HPDE6-E6E7 (cell line): ENCODE measurements at regions not wholly inside any gene's neighbourhood (a gene's known extent, or its start where the extent isn't known, plus 50 kb on each side); places are given as distances from the start of the nearest gene placed in this dataset.

Source experiments
- DNase-seq: peaks from one replicate; pipeline ENCODE4 v3.0.0; 2011; ENCODE audit warnings: missing footprints; ENCODE audit errors: extremely low spot score

DNA sequence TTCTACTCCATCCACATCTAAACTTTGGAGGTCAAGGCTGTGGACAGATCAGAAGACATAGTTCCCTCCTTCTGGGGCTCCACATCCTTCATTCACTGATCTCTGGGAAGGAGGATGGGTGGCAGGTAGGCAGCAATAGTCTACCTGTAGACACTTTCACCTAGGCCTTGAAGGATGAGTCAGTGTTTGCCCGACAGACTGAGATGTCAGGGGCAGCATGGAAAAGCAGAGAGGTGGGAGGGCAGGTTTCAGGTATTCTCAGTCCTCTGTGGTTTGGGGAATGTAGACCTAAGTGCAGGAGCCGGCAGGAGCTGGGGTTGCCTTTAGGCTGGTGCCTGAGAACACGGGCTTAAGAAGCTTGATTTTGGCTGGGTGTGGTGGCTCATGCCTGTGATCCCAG is 171.9 kb upstream of the ZNF267 start:
- DNase-seq: no peak

DNA sequence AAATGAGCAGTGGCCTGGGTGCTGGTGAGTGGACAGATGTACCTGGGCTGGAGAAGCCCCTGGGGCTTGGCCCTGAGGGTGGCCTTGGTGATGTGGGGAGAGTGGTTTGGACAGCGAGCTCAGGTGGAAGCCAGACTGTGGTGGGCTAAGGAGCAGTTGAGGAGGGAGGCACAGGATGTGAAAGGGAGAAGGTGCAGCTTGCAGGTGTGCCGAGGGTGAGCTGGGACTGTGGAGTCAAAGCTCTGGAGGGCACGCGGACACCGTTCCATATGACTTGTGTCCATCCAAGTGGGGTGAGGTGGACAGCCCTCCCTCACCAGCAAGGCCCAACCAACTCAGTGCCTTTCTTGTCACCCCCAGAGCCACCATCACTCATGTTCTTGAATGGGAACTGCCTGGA is 170.8 kb upstream of the ZNF267 start:
- DNase-seq: no peak

DNA sequence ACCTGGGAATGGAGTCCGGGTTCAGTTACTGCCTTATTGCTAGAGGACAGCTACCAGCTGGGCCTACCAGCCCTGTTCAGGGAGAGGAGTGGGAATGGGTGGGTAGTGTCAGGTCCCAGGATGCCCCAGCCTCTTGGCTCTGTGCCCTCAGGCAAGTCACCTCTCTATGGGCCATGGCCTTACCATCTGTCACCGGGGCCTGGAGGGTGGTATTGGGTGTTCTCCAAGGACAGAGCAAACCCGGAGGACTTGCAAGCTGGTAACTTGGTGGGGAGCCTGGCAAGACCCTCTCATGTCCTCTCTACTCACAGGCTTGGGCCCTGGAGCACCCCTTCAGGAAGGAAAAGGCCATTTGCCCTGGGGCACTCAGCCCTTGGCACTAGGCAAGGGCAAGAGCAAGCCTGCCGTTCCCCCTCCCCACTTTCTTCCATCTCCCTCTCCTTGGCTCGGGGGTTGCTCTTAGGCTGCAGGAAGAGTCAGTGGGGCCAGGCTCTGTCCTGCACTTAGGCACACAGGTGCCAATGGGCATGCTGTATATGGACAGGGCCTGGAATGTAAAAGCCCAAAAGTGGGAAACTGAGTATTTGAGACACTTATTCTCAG is 170.0 kb upstream of the ZNF267 start:
- no peak for DNase-seq

DNA sequence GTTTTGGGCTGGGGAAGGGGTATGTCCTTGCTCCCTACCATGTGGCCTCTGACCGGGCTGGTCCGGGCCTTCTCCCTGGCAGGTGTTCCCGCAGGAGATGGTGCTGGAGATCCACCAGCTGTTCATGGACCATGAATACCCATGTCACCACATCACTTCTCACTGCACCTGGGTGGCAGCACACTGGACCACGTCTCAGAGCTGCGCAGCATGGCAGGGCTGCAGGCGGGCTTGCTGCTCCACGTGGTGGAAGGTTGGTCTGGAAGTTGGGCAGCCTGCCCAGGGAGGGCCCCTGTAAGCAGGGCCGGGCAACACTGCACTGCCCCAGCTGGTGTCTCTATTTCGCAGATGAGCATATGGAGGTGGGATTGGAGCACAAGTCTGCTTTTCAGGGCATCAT is 169.5 kb upstream of the ZNF267 start:
- no peak for DNase-seq

DNA sequence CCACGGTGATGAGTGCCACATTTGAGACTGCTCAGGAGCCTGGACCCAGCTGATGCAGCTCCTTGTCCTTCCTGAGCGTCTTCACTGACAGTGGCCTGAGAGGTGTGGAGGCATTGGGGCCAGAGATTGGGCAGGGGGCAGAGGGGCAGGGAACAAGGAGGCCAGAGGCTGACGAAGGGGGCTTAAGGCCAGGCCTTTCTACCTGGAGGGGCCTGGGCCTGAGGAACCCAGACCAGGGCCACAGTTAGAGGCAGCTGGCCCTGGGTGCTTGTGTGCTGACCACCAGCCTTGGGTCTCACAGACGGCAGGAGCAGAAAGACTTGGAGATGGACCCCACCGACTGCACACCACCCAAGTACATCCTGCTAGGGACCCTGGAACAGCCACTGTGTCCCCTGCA is 168.2 kb upstream of the ZNF267 start:
- DNase-seq: no peak

DNA sequence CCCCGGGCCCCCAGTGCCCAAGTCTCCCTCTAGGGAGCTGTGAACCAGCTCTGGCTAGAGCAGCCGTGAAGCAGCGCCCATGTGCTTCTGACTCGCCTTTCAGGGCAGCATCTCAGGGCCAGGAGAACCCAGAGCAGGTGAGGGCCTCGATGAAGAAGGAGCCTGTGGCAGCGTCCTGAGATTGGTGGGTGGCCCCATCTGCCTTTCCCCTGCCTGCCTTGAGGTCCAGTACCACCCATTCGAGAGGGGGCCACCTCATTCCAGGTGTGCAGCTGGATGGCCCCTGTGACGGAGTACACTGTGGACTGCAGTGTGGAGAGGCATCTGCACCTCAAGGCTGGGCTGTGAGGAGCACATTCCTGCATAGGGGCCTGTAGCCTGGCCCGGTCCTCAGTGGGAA is 167.3 kb upstream of the ZNF267 start:
- no peak for DNase-seq

DNA sequence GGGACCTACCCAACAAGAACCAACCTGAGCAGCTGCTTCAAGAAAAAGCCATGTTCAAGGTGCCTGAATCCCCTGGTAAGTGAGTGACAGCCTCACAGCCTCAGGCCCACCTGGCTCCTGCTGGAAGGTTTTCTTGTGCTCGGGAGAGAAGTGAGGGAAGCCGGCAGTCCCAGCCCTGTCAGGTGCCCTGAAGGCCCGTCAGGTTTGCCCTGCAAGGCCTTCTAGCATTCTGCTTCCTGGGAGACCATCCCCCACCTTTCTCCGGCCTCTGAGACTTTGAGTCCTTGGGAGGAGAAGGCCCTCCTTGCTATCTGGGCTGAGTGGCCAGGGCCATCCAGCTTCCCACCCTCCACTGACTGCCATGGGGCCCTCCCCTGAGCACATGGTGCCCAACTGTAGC is 166.7 kb upstream of the ZNF267 start:
- DNase-seq: no peak

DNA sequence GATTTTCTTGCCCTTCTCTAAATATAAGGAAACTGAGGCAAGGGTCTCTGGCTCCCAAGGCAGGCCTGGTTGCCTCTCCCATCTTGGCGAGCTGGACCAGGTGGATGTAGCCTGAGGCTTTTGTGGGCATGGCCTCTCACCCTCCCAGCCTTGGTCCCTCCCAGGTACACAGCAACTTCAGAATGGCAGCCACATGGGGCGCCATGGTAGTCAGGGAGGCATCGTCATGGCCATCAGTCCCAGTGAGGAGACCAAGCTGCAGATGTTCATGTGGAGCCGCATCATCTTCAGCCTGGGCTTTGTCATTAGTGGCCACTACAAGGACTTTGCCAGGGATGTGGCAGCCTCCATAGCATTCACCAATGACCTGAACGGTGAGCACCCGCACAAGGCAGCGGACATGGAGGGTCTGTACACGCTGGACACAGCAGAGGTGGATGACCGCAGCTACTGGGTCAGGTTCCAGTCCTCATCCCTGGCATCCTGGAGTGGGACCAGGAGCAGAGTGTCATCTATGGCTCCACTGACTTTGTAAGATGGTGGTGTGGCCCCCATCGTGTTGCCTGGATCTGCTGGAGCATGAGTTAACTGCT is 165.8 kb upstream of the ZNF267 start:
- DNase-seq: no peak

DNA sequence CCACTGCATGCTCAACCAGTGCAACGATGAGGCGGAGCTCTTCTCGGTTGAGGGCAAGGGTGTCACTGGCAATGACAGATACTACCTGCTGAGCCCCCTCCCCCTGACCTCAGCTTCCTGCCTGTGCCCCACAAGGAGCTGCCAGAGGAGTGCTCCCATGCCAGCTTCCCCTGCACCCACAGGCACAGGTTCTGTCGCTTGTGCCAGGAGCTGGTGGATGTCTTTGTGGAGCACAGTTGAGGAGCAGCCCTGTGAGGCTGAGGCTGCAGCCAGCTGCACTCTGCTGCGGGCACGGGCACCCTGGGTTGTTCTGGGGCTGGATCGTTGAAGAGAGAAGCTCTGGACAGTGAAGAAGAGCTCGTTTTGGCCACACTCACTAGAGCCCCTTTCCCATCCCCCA is 165.3 kb upstream of the ZNF267 start:
- no peak for DNase-seq

DNA sequence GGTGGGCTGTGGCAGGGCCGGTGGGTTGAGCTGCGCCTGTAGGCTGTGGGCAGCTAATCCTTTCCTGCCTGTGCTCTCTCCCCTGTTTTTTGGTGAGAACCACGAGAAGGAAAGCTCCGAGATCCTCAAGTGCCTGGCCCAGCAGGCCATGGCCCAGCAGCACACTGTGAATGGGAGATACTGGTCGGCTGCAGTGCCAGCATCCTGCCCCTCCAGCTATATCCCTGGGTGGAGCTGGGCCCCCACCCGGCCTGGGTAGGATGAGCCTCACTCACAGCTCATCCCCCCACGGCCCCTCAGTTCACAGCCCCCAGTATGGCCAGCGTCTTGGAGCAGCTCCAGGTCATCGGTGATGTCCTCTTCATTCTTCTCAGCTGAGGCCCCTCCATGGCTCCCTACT is 164.4 kb upstream of the ZNF267 start:
- no peak for DNase-seq

DNA sequence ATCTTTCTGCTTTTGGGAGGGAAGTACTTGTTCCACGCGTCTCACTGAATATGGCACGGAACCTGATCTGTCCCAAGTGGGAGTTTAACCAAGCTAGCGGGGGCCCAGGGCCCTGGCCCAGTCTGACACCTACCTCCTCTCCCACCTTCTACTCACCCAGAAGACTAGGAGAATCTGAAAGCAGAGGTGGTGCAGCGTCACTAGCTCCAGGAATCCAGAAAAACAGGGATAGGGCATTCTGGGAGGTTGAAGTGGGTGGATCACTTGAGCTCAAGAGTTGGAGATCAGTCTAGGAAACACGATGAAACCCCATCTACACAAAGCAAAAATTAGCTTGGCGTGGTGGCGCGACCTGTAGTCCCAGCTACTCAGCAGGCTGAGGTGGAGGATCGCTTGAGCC is 163.5 kb upstream of the ZNF267 start:
- DNase-seq: no peak

DNA sequence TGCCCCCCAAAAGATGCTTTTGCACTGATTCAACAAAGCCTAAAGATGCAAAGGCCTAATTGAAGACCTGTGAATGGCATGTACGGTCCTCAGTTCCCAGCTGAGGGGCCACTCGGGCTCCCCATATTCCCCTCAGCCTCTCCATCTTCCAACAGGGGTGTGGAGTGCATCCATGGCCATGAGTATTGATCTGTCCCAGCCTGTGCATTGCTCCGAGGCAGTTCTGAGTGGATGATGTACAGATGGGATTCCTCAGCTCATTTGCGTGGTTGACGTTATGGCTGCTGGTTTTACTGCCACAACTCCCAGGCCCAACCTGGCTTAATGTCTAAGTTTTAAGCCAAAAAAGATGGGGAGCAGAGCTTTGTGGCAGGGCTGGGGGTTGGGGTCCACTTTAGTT is 162.7 kb upstream of the ZNF267 start:
- no peak for DNase-seq

DNA sequence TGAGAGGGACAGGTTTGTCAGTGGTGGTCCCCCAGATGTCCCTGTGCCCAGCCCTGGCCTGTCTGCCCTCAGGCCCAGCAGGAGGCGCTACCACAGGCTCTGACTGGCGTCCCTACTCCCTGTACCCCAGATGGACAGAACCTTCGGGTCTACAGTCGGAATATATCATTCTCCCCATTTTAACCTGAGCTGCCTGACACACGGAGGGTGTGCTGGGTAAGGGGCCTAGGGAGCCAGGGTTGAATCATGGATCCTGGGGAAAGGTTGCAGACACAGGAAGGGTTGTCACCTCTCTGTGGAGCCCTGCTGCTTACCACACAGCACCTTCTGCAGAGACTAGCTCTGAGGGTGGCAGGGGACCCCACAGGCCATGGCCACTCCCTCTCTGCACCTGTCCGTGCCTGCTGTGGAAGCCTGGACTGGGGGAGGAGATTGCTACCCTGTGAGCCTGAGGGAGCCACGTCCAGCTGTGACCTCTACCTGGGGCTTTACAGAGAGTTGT is 162.2 kb upstream of the ZNF267 start:
- no peak for DNase-seq

DNA sequence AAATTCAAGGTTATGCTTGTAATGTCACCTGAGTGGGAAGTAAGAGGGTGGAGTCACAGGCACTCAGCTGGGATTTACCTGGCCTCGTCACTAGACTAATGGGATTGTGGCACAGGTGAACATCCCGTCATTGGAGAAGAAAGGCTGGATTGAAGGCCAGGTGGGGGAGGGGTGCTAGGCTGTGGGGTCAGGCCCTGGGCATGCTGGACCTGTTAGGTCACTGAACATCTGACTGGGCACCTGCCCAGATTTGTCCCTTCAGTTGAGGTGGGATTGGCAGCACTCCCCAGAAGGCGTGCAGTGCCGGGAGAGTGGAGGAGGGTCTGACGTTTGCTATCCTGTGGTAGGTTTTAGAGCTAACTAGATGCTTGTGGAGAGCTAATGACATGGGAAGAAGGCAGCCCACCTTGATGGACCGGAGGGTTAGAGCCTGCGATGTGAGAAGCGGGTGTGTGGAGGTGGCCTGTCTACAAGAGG is 161.5 kb upstream of the ZNF267 start:
- DNase-seq: no peak

DNA sequence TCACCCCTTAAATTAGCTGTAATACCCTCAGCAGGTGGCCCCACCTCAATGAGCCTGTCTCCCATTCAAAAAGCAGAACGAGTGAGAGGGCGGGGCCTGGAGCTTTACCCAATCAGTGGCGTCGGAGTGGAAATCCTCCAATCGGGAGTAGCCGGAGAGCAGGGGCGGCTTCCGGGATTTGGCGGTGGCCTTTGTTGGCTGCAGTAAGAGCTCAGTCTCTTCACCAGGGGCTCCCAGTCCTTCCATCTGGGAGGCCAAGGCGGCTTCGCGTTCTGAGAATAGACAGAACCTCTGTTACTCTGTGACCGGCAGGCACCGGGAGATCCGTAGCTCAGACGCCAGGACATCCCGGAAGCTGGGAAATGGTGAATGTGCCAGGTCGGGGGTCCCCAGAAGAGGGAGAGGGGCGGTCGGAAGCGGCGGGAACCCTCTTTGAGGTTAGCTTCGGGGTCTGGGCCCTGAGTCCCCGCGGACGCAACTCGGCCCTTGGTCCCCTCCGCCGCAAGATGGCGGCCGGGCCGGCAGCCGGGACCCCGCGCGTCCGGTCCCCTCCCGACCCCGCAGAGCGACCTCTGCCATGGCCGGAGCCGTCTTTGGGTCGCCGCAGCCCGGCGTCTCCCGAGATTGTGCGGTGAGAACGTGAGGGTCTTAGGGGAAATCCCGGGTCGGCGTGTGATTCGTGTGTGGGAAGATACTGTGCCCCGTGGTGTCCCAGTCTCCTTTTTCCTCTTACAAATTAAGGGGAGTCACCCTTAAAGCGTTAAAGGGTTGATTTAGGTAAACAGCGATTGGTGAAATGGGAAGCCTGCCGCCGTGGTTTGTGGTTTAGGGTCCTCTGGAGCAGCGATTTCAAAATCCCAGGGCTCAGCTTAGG is 160.3 kb upstream of the ZNF267 start:
- peak; percentile 88 for DNase-seq

DNA sequence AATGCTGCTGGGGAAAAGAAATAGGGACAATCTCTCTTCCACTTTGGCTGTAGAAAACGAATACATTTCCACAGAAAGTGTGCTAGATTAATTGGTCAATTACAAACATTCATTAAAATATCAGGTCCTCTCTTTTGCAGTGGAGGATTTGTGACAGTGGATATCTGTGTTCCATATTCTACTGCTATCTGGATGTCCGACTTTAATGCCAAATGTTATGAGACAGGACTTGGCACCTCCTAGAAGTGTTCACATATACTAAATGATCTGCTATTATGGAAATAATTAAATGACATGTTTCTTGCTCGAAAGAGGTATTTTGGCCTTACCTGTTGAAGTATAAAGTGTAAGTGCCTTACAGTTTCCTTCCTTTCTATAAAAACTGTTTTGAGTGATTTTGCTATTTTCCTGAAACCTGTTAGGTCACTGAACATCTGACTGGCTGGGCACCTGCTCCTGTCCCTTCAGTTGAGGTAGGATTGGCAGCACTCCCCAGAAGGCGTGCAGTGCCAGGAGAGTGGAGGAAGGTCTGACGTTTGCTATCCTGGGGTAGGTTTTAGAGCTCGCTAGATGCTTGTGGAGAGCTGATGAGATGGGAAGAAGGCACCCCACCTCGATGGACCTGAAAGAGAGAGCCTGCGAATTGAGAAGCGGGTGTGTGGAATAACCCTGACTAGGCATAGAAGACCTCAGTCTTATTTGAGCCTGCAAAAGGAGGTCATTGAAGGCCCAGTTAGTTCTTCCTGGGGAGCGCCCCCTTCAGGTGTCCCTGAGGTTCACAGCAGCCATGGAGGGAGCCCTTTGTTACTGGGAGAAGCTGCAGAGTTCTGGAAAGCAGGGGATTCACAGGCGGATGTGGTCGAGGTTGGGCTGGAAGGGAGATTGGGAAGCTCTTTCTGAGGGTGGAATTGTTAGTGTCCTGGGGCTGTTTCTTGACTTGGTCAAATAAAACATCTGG is 159.4 kb upstream of the ZNF267 start:
- no peak for DNase-seq

DNA sequence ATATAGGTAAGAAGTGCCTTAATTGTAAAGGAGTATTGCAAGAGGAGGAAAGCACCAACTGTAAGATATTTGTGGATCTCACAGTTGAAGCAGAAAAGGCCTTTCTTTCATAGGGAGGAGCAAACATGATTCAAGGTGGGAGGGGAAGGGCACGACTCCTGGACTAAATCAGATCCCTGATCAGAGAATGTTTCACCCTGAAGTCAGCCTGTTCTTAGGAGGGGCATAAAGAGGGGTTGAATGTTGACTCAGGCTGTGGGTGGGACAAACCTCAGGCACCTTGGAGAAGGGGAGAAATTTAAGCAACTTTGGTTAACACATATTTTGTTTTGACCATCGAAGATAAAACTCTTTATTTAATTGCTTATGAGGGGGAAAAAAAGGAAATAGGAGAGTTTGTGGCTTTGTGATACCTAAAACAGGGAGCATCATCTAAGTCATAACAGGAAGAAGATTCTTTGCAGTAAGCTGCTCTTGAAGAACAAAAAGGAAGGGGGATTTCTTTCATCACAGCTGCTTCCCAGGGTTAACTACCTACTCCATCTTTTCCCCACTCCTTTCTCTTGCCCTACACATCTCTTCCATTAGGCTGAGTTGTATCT is 158.6 kb upstream of the ZNF267 start:
- DNase-seq: no peak

DNA sequence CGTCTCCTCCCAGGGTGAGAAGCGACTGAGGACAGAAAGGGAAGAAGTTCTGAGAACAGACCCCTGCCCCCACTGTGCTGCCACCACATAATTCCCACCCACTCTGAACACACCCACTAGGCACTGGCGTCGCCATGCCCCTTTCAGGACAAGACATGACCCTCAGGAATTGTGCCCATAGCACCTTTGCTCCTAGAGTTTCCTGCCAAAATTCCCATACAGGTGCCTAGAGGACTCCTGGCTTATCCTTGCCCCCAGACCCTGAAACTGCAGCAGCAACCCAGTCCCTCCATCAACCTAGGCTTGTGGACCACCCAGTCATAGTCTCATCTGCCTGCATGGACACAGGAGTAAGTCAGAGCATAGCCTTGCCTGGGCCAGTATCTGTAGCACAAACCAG is 157.7 kb upstream of the ZNF267 start:
- no peak for DNase-seq

DNA sequence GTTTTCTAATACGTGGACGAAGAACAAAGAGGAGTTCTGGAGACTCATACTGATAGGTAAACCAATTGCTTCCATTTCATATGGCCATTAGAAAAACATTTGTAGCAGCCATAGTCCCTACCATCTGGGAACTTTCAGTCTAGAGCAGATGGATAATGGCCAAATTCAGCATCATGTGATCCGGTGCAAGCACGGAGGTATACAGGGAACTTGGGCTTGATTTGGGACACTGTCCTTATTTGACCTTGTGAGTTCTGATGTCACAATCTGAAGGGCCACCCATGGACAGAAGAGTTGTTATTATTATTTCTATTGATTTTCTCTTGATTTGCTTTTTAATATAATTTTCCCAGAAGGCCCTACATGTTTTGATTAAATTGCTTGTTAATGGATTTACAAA is 154.6 kb upstream of the ZNF267 start:
- DNase-seq: no peak

DNA sequence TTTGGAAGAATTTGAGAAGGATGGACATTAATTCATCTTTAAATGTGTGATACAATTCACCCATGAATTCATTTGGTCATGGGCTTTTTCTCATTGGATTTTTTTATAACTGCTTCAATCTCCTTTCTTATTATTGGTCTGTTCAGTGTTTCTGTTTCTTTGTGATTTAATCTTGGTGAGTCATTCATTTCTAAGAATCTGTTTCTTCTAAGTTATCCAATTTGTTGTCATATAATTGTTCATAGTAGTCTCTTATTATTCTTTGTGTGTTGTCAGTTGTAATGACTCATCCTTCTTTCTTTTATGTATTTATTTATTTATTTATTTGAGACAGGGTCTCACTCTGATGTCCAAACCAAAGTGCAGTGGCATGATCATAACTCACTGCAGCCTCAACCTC is 146.1 kb upstream of the ZNF267 start:
- no peak for DNase-seq

DNA sequence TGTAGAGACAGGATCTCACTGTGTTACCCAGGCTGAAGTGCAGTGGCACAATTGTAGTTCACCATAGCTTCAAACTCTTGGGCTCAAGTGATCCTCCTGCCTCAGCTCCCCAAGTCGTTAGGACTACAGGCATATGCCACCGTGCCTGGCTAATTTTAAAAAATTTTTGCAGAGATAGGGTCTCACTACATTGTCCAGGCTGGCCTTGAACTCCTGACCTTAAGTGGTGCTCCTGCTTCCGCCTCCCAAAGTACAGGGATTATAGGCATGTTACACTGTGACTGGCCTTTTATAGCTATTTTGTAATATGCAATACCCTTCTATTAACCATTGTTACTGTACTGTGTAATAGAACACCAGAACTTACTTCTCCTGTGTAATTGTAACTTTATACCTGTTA is 139.3 kb upstream of the ZNF267 start:
- no peak for DNase-seq
